Thyroid gland (tissue), 4 donors: ENCODE measurements at regions not wholly inside any gene's neighbourhood (a gene's known extent, or its start where the extent isn't known, plus 50 kb on each side); places are given as distances from the start of the nearest gene placed in this dataset.

Experiments
- POLR2A ChIP-seq, 2 donors: fragments of 450-650 bp; IDR thresholded peaks; one replicate each; pipeline ENCODE4 v1.6.1; 2017; ENCODE audit warnings: antibody characterized with exemption in 2 of 2, mild to moderate bottlenecking in 2 of 2, moderate library complexity in 1 of 2
- TF ChIP-seq, protein P1 (sequence below), 6 experiments: fragments of 200-600 bp in 3 of 6; fragments of 450-650 bp in 3 of 6; sonication (generic) in 3 of 6; IDR thresholded peaks; one replicate each; pipeline ENCODE4 v1.5.1; 2016 to 2019; ENCODE audit warnings: antibody characterized with exemption in 6 of 6, mild to moderate bottlenecking in 2 of 6, inconsistent platforms in 1 of 6, moderate library complexity in 1 of 6

DNA sequence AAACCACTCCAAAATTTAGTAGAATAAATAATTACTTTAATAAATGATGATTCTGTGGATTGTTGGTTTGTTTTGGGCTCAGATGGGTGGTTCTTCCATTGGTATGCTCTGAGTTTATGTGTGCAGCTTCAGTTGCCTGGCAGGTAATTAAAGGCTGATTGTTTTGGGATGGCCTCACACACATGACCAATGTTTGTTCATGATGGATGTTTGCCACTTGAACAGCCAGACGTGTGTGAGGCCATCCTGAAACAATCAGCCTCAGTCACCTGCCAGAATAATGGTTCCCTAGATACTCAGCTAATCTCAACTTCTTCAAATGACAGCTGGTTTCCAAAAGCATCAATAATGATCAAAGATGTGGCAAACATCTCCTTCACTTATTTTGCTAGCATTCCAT, 352.5 kb upstream of the GULP1 start:
- TF ChIP-seq, protein P1, sequence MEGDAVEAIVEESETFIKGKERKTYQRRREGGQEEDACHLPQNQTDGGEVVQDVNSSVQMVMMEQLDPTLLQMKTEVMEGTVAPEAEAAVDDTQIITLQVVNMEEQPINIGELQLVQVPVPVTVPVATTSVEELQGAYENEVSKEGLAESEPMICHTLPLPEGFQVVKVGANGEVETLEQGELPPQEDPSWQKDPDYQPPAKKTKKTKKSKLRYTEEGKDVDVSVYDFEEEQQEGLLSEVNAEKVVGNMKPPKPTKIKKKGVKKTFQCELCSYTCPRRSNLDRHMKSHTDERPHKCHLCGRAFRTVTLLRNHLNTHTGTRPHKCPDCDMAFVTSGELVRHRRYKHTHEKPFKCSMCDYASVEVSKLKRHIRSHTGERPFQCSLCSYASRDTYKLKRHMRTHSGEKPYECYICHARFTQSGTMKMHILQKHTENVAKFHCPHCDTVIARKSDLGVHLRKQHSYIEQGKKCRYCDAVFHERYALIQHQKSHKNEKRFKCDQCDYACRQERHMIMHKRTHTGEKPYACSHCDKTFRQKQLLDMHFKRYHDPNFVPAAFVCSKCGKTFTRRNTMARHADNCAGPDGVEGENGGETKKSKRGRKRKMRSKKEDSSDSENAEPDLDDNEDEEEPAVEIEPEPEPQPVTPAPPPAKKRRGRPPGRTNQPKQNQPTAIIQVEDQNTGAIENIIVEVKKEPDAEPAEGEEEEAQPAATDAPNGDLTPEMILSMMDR (IDR thresholded peaks at IDR 0.05), result no peak
- TF ChIP-seq POLR2A (IDR thresholded peaks at IDR 0.05), result no peak
